ENCODE measurements at regions not wholly inside any gene's neighbourhood (a gene's known extent, or its start where the extent isn't known, plus 50 kb on each side); places are given as distances from the start of the nearest gene placed in this dataset.

GRCh38 chr10:29209830-29210229, 79.0 kb upstream of the LYZL1 start:
- intact Hi-C loops (cut with DNase I) = no loop called here

GRCh38 chr10:29210266-29210868, 78.5 kb upstream of the LYZL1 start:
- peaks cover 0 to 21% (median 6%) of the 10 kb centered on the region in 4 donors for H3K9me3 ChIP-seq
- H3K4me1 ChIP-seq = no peaks in the 10 kb centered on the region
- DNase-seq (ENCODE audit: extremely low spot score) = no peak
- TF ChIP-seq EP300 (IDR thresholded peaks at IDR 0.05) (no peak), POLR2AphosphoS5 (IDR thresholded peaks at IDR 0.05) (no peak), CTCF (IDR thresholded peaks at IDR 0.05) (no peak), POLR2A (IDR thresholded peaks at IDR 0.05; ENCODE audit: low read depth) (no peak)
- WGBS = 35% methylated on average over 2 of the region's 2 CpGs
- intact Hi-C loops (cut with DNase I) = no loop called here
- no peak overlapping the region for H3K4me3 ChIP-seq
- H3K27ac ChIP-seq (replicated peaks in 1 of 4) = no peak overlapping the region
- H3K36me3 ChIP-seq = no peaks in the 10 kb centered on the region
- peaks cover 0 to 17% (median 0%) of the 10 kb centered on the region in 4 donors for H3K27me3 ChIP-seq

More at GRCh38 chr10:29209830-29210229, 79.0 kb upstream of the LYZL1 start:
- Histone ChIP-seq H3K9me3 (peaks cover 0 to 21% (median 6%) of the 10 kb centered on the region in 4 donors), H3K27ac (replicated peaks in 1 of 4) (no peak overlapping the region), H3K4me1 (no peaks in the 10 kb centered on the region), H3K36me3 (no peaks in the 10 kb centered on the region), H3K27me3 (peaks cover 0 to 22% (median 0%) of the 10 kb centered on the region in 4 donors), H3K4me3 (no peak overlapping the region)
- DNase-seq (ENCODE audit: extremely low spot score) = no peak
- TF ChIP-seq POLR2AphosphoS5 (IDR thresholded peaks at IDR 0.05) (no peak), CTCF (IDR thresholded peaks at IDR 0.05) (no peak), POLR2A (IDR thresholded peaks at IDR 0.05; ENCODE audit: low read depth) (no peak), EP300 (IDR thresholded peaks at IDR 0.05) (no peak)

DNA sequence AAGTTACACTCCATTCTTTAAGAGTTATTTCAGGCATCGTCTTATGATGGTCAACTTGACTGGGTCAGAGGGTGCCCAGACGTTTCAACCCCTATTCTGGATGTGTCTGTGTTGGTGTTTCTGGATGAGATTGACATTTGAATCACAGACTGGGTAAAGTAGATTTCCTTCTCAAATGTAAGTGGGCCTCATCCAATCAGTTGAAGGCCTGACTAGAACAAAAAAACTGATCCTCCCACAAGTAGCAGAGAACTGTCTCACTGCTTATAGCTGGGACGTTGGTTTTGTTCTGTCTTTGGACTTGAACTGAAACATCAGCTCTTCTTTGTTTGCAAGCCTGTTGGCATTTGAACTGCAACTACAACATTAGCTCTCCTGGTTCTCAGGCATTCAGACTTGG, 76.3 kb upstream of the LYZL1 start:
- no peak overlapping the region for H3K4me3 ChIP-seq
- H3K9me3 ChIP-seq = peaks cover 0 to 21% (median 6%) of the 10 kb centered on the region in 4 donors
- no peaks in the 10 kb centered on the region for H3K36me3 ChIP-seq
- H3K27ac ChIP-seq (replicated peaks in 1 of 4) = no peak overlapping the region
- 82% methylated on average over 3 of the region's 3 CpGs for WGBS
- no peak for DNase-seq (ENCODE audit: extremely low spot score)
- H3K4me1 ChIP-seq = no peaks in the 10 kb centered on the region
- no peak for TF ChIP-seq POLR2AphosphoS5 (IDR thresholded peaks at IDR 0.05)
- no peak for TF ChIP-seq EP300 (IDR thresholded peaks at IDR 0.05)
- no peak for TF ChIP-seq POLR2A (IDR thresholded peaks at IDR 0.05; ENCODE audit: low read depth)
- TF ChIP-seq CTCF (IDR thresholded peaks at IDR 0.05) = no peak
- H3K27me3 ChIP-seq = peaks cover 0 to 1% (median 0%) of the 10 kb centered on the region in 4 donors
- intact Hi-C loops (cut with DNase I) = no loop called here

DNA sequence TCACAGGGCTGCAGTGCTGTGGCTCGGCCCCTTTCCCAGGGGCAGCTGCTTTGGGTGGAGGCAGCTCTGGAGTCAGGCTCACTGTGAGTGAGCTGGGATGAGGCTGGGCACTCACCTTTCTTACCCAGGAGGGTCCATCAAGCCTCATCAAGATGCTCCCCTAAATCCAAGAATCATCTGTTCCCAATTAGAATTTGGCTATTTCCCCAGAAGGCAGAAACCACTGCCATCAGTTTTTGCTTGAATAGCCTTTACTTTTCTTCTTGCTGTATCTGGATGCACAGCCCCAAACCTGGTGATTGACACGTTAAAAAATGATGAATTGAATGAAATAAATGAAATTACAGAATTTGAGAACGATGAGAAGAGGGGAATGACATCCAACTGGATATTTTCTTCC, 74.3 kb upstream of the LYZL1 start:
- intact Hi-C loops (cut with DNase I) = no loop called here
- WGBS = 88% methylated on average over 3 of the region's 3 CpGs
- Histone ChIP-seq H3K4me3 (no peak overlapping the region), H3K4me1 (no peaks in the 10 kb centered on the region), H3K36me3 (no peaks in the 10 kb centered on the region), H3K27me3 (peaks cover 0 to 2% (median 0%) of the 10 kb centered on the region in 4 donors), H3K27ac (replicated peaks in 1 of 4) (no peak overlapping the region), H3K9me3 (peaks cover 0 to 12% (median 3%) of the 10 kb centered on the region in 4 donors)
- no peak for DNase-seq (ENCODE audit: extremely low spot score)
- no peak for TF ChIP-seq EP300 (IDR thresholded peaks at IDR 0.05)
- no peak for TF ChIP-seq POLR2A (IDR thresholded peaks at IDR 0.05; ENCODE audit: low read depth)
- TF ChIP-seq CTCF (IDR thresholded peaks at IDR 0.05) = no peak
- TF ChIP-seq POLR2AphosphoS5 (IDR thresholded peaks at IDR 0.05) = no peak

DNA sequence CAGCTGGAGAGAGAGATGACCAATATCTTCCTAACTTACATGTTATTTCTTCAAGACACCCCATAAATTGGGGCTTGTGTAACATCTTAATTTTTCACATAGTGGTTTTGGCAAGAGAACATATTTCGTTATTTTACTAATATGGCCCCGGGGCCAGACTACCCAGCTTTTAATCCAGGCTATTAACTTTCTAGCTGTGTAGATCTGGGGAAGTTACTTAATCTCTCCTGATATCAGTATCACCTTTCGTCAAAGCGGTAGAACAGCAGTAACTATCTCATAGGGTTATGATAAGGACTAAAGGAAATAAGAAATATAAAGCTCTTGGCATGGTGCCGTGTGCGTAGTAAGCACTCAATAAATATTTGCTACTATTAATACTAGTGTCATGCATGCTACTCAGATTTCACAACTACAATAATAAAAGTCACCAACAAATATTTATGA, 71.6 kb upstream of the LYZL1 start:
- H3K4me3 ChIP-seq = no peak overlapping the region
- intact Hi-C loops (cut with DNase I) = no loop called here
- H3K36me3 ChIP-seq = no peaks in the 10 kb centered on the region
- TF ChIP-seq POLR2A (IDR thresholded peaks at IDR 0.05; ENCODE audit: low read depth) (no peak), EP300 (IDR thresholded peaks at IDR 0.05) (no peak), CTCF (IDR thresholded peaks at IDR 0.05) (no peak), POLR2AphosphoS5 (IDR thresholded peaks at IDR 0.05) (no peak)
- H3K27me3 ChIP-seq = peaks cover 0 to 19% (median 0%) of the 10 kb centered on the region in 4 donors
- 73% methylated on average over 6 of the region's 6 CpGs for WGBS
- DNase-seq (ENCODE audit: extremely low spot score) = no peak
- H3K9me3 ChIP-seq = no peaks in the 10 kb centered on the region
- H3K27ac ChIP-seq (replicated peaks in 1 of 4) = no peak overlapping the region
- H3K4me1 ChIP-seq = no peaks in the 10 kb centered on the region
